NCI-H2196 (cell line): ENCODE measurements at regions not wholly inside any gene's neighbourhood (a gene's known extent, or its start where the extent isn't known, plus 50 kb on each side); places are given as distances from the start of the nearest gene placed in this dataset.
"Not testable (repeated sequence)": the region's sequence is repeated elsewhere in the genome, so short reads cannot be mapped to it uniquely, and the experiment has no call there.

ENCODE experiments used
- DNase-seq: peaks from one replicate; lab custom pipeline; 2025; ENCODE audit not compliant: unreplicated experiment; lab: John Stamatoyannopoulos, UW

DNA sequence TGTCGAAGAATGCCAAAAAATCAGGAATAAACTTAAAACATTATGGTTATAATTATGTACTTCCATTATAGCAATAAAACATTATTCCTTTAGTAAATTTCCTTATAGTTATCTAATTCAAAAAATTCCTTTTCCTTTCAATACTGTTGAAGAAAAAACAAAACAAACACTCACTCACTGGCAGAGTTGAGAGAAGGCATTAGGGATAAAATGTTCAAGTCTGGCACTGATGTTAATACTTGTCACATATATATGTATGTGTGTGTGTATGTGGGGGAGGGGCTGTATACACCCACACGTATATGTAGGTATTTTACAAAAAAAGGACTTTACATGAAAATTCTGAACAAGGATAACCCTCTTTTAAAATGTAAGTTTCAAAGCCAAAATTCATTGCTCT is 150.2 kb upstream of the MEOX2 start:
- DNase-seq: no peak

DNA sequence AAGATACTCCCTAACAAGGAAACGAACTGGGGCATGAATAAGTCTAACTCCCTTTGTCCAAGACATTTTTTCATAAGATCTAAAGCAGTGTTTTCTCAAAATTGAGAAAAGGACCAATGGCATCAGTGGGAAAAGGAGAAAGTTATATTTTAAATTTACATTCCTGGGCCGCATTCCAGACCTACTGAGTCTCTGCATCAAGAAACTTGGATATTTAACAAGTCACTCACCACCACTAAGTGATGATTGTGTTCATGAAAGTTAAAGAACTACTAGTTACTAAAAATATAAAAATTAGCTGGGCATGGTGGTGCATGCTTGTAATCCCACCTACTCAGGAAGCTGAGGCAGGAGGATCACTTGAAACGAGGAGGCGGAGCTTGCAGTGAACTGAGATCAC is 149.6 kb upstream of the MEOX2 start:
- no peak for DNase-seq

DNA sequence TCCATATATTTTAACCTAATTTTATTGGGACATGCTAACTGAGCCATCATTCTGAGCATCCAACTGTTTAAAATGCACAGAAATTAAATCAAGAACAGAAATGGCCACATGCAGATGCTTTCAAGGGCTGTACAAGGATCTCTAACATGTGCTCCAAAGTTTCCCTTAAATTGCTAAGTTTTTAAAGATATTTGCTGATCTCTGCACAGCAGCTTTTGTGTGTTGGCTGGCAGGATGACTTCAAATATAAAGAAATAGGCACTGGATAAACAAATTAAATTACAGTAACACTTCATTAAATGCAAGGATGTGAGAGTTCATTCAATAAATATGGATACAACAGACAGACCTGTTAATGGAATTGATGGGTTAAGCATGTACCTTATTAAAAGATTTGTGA is 148.0 kb upstream of the MEOX2 start:
- DNase-seq: no peak

DNA sequence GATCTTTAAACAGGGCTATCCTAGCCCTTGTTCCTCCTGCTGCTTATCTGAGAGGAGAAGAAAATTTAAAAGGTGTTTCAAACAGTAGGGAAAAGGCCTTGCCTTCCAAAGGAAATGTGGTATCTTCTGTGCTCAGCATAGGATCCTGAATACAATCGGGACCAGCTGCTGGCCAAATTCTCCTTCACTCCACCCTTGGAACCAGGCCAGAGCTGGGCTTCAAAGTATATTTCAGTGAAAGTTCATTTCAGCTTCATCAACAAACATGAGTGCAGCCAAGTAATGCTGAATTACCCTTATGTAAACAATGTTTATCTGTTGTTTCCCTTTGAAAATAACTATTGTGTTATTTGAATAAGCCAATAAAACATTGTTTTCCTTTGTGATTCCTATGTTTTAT is 146.5 kb upstream of the MEOX2 start:
- DNase-seq: no peak

DNA sequence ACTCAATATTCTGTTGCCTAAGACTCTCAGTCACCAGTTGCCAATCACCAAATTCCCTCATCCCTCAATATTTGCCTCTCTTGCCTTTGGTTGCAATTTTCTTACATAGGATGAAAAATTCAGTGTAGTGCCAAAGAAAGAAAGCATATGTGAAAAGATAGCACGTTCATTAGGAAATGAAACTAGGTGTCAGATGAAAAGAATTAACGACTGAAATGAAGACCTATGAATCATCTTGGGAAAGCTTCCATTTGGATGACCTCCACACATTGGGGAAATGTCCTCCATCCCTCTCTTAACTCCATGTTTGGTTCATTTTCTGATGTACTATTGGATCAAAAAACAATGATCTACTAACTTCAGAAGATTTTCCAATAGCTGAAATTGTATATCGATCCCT is 145.1 kb upstream of the MEOX2 start:
- DNase-seq: no peak

DNA sequence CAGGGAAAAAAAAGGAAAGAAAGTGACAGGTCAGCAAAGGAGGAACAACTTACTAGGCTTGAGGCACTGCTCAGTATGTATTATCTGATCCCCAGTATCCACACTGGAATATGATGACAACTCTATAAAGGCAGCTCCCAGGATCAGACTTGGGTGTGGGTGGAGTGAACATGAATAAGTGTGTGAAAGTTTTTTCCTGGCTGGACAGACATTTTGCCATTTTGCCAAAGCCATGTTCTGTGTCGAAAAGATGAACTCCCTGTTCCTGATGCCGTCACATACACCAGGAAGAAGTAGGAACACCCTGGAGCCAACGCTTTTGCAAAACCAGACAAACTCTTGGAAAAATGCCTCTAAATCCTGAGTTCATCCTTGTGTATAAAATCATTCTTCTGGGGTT is 143.2 kb upstream of the MEOX2 start:
- no peak for DNase-seq

DNA sequence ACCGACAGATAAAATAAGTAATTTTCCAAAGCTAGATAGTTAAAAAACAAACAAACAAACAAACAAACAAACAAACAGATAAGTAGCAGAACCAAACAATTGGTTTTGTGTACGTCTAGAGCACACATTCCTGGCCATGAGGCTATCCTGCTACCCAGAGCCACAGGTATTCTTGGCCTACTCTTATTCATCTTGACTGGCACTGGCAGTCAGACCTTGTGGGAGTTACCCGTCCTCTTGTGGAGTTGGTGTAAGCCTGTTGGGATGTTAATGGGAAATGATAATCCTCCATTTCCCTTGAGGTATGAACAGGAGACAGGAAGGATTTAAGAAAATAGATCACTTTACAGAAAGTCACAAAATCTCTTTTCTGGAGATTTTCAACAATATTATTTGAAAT is 142.4 kb upstream of the MEOX2 start:
- DNase-seq: no peak

DNA sequence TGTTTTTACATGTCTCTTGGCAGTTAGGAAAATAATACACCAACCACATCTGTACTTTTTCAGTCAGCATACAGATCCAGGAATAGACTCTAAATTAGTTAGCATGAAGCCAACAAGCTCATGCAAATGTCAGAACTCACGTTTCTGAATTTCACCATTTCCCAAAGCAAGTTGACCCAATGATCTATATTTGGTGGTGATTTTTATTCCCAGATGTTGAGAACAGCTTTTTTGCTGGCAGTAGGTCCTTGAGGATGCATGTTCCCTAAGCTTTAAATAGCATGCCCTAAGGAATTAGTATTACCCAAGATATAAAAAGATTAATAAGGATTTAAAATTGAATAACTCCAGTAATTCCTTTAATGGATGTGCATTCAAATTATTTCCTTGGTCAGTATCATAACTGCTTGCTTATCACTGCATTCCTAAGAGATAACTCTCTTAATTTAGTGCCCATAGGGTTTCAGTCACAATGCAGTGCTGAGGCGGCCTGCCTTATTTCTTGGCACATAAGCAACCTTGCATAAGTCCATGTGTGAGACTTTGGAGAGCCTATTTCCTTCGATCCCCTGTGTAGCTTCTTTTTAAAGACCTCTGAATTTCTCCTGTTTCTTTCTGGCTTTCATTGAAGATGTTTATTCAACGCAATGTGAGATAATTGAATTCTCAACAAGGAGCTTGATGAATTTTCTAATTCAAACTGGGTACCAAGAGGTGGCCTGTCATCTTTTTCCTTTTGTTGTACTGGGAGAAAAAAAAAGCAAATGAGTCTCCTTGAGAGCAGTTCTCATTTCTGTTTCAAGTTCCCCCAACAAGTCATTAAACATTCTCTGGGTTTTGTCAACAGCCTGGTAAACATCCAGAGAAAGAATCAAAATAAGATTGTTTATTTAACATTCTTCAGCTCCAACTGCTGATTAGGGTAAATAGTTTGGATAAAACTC is 135.3 kb upstream of the MEOX2 start:
- DNase-seq: no peak

DNA sequence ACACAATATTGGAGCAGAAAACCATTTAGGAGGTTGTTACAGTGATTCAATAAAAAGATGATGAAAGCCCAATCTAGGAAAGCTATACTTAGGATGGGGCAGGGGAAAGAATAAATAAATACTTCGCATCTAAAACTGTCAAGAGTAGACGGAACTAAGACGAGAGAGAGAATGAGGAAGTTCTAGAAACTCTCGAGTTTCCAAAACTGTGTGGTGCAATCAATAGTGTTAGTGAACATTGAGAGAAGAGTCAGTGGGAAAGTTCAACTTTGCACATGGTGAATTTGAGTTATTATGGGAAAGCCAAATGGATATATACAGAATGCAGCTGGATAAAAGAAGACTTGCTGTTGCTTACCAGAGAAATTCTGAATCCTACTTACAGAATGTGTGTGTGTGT is 133.8 kb upstream of the MEOX2 start:
- DNase-seq: no peak

DNA sequence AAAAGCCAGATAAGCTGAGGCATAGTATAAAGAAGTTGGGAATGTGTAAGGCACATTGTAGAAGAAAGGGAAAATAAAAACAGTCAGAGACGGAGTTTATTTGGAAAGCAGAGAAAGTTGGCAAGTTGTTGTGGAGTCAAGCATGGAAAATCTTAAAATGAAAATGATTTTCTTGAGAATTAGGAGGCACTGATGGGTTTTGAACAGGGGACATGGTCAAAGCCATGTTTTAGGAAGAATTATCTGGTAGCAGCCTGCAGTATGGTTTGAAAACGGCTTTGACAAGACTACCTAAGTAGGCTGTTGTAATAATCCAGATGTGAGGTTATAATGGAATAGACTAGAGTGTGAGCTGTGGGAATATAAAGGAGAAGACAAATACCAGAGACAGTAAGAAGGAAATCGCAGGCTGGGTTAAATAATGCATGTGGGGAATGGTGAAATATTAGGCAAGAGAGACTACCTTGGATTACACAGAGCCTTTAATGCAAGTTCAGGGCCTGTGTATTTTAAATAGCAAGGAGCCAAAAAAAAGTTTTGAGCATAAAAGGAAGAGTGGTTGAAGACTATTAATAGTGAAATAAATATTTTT is 130.4 kb upstream of the MEOX2 start:
- no peak for DNase-seq

DNA sequence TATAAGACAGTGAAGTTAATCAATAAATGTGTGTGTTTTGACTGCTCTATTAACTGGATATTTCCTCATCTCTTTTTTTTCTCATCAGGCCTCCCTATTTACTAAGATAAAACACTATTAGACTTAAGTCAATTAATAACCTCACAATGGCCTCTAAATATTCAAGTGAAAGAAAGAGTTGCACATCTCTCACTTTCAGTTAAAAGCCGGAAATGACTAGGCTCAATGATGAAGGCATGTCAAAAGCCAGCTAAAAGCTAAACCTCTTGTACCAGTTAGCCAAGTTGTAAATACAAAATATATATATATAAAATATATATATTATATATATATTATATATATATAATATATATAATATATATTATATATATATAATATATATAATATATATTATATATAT is 127.0 kb upstream of the MEOX2 start:
- DNase-seq: no peak

DNA sequence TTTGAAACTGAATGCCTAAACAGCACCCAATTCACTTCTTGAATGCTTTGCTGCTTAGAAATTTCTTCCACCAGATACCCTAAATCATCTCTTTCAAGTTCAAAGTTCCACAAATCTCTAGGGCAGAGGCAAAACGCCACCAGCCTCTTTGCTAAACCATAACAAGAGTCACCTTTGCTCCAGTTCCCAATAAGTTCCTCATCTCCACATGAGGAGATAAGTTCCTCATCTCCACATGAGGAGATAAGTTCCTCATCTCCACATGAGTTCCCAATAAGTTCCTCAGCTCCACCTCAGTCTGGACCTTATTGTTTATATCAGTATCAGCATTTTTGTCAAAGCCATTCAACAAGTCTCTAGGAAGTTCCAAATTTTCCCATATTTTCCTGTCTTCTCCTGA is 123.9 kb upstream of the MEOX2 start:
- not testable (repeated sequence) for DNase-seq

DNA sequence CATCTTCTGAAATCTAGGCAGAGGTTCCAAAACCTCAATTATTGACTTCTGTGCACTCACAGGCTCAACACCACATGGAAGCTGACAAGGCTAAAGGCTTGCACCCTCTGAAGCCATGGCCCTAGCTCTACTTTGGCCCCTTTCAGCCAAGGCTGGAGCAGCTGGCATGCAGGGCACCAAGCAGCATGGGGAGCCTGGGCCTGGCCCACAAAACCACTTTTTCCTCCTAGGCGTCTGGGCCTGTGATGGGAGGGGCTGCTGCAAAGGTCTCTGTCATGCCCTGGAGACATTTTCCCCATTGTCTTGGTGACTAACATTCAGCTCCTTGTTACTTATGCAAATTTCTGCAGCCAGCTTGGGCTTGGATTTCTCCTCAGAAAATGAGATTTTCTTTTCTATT is 123.5 kb upstream of the MEOX2 start:
- DNase-seq: not testable (repeated sequence)

DNA sequence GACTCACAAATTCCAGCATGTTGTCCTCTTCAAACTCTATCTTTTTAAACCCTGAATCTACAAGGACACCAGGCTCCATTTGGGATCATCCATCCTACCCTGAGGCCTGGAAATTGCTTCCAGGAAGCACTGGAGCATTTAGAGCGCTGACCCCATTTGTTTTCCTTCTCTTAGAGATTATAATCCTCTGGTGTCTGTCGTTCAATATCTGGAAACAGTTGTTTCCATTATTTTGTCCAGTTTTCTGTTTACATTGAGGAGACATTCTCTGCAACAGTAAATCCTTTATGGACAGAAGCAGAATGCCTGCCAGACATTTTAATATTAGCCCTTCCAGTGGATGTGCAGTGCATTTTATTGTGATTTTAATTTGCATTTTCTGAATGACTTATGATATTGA is 119.4 kb upstream of the MEOX2 start:
- no peak for DNase-seq

DNA sequence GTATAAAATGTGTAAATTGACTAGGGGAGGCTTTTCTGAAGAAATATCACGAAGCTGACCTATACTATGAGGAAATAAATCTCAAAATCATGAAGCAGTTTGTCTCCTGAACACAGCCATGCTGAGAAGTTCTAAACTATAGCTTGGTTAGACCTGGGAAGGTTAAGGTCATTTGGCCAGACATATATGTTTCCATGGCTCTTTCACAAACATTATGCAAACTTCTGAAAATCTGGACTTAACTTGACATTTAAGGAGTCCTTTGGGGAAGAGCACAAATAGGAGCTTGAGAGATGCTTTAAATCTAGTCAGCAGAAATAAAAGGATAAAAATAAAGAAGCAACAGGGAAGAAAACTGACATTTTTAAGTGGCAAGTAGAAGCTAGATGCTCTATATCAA is 115.9 kb upstream of the MEOX2 start:
- DNase-seq: no peak

DNA sequence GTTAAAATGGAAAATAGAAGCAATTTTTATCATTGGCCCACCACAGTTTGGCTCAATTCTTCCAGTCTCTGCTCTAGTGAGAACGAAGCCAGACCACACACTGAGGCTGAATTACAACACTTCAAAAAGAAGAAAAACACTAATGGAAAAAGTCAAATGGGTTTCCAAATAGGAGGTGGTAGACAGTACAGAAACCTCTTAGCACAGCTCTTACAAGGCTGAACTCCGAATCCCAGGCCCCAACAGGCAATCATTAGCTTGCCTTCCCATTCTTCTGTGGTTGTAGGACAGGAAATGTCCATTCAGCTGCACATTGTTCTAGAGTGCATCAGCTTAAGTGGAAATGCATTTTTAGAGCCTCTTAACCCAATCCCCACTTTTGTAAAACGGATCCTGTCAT is 115.1 kb upstream of the MEOX2 start:
- no peak for DNase-seq

DNA sequence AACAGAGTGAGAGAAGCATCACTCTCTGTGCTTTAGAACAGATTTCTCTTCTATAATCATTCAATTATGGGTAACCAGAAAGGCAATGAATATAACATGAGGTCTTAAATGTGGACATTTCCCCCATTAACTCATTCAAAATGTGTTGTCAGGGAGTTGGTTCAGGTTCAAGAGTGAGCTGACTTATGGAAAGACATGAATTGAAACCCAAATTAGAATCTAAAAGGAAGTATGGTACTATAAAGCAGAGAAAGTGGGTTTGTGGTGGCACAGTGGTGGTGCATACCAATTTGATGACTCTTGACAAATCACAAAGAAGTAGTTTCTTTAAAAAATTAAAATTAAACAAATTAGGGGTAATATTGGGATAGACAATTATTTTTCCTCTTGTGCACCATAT is 114.6 kb upstream of the MEOX2 start:
- no peak for DNase-seq

DNA sequence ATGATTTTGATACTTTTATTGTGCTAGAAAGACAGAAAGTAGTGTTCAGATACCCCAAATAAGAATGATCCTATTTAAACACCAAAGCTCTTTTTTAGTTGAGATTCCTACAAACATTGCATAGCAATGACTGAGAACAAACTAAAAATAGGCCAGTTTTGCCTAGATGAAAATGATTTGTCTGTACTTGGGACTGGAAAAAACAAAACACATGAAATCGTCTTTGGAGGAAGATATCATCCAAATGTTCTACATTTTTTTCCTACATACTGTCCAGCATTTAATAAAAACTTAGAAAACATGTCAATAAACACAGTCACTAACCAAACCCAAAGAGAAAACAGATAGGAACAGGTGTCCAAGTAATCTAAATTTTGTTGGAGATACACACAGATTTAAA is 111.6 kb upstream of the MEOX2 start:
- no peak for DNase-seq

DNA sequence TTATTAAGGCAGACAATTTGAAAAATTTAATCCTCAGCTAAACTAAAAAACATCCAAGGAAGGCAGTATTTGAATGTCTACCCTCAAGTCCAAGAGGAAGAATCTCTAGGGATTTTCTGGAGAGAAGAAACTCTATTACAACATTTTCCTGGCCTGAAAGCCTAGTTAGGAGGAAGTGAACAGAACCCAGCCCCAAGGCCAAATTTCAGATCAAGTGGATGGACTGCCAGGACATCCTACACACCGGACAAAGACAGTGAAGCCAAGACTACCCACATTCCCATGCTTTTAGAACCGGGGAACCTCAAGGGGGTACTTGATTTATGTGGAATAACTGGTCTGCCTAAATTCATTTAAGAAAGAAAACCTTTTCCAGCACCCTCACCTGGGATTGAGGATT is 108.9 kb upstream of the MEOX2 start:
- no peak for DNase-seq

DNA sequence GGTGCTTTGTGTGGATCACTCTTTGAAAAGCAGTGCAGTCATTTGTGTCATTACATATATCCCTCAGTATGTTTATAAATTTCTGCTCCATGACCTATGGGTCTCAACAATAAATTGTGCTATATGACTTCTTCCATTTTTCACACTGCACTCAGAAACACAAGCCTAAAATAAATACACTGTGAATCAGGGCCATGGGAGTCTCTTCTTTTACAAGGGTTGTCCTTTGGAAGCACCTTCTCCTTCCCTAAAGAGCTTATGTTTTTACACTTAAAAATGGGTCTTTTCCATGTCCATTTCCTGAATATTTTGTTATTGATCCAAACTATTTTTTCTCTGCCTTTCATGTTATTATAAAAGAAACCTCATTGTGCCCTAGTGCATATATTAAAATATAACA is 108.3 kb upstream of the MEOX2 start:
- DNase-seq: no peak

DNA sequence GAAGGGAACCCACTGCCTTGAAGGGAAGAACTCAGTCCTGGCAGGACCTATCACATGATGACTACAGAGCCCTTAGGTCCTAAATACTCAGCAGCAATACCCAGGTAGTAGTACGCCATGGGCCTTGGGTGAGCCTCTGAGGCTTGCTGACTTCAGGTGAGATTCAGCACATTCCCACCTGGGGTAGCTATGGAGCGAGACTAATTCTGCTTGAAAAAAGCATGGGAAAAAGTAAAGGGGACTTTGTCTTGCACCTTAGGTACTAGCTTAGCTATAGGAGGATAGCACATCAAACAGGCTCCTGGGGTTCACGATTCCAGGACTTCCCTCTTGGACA is 98.2 kb upstream of the MEOX2 start:
- DNase-seq: no peak

DNA sequence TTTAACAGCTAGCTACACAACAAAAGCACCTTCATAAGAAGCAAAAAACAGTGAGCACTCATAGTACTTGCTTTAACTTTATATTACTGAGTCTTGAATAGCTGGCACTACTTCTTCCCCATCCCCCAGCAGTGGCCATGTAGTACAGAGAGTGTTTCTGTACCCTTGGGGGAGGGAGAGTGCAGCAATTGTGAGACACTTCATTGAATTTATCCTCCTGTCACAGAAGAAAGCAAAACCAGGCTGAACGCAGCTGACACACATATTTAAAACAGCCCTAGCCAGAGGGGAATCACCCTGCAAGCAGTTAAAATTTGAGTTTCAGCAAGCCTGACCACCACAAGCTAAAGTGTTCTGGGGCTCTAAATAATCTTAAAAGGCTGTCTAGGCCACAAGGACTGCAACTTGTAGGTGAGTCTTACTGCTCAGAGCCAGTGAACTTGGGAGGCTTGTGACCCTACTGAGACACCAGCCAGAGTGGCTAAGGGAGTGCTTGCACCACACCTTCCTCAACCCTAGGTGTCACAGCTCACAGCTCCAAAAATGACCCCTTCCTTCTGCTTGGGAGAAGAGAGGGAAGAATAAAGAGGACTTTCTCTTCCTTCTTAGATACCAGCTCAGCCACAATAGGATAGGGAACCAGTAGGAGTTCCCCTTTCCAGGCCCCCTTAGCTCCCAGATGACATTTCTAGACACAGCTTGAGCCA is 97.7 kb upstream of the MEOX2 start:
- no peak for DNase-seq
